ENCODE measurements at regions not wholly inside any gene's neighbourhood (a gene's known extent, or its start where the extent isn't known, plus 50 kb on each side); places are given as distances from the start of the nearest gene placed in this dataset.

- TF ChIP-seq CHD7 (IDR thresholded peaks at IDR 0.05; ENCODE audit: insufficient replicate concordance, low read length): no peak
- TF ChIP-seq NRF1 (IDR thresholded peaks at IDR 0.05; ENCODE audit: low read depth, low read length): no peak
- TF ChIP-seq RXRA (IDR thresholded peaks at IDR 0.05; ENCODE audit: insufficient read depth, low read depth, low read length): no peak
- no peak for TF ChIP-seq POU5F1 (IDR thresholded peaks at IDR 0.05; ENCODE audit: low read depth, low read length)
These were observed 154.9 kb downstream of the DLL1 start (continued) for GRCh38 chr6:170135821-170136471.

Measured in H1 (cell line).